ENCODE measurements at regions not wholly inside any gene's neighbourhood (a gene's known extent, or its start where the extent isn't known, plus 50 kb on each side); places are given as distances from the start of the nearest gene placed in this dataset.

- peaks cover 0 to 12% (median 0%) of the 10 kb centered on the region in 8 donors for H3K9me3 ChIP-seq
- no peaks in the 10 kb centered on the region for H3K4me1 ChIP-seq
- H3K4me3 ChIP-seq, result no peak overlapping the region
- no peaks in the 10 kb centered on the region for H3K27me3 ChIP-seq (replicated peaks in 1 of 7)
- TF ChIP-seq POLR2A (IDR thresholded peaks at IDR 0.05), result no peak
- no peak for TF ChIP-seq CTCF (IDR thresholded peaks at IDR 0.05 in 8 of 11, conservative IDR thresholded peaks at IDR 0.05 in 3 of 11)
- no peak for TF ChIP-seq POLR2AphosphoS5 (IDR thresholded peaks at IDR 0.05)
- DNase-seq, result no peak
- H3K36me3 ChIP-seq, result no peaks in the 10 kb centered on the region
- no peak overlapping the region for H3K27ac ChIP-seq
- intact Hi-C loops (cut with DNase I; ENCODE audit: low total_unique reads), result no loop called here
- WGBS, 5 donors, result 78 to 87% (median 84%) methylated on average over 5 of the region's 5 CpGs
Measured at GRCh38 chr5:12780536-12780935, 876.3 kb upstream of the CTNND2 start.

GRCh38 chr5:12777342-12777741 lies 873.1 kb upstream of the CTNND2 start:
- DNase-seq, result no peak
- intact Hi-C loops (cut with DNase I; ENCODE audit: low total_unique reads), result no loop called here
- TF ChIP-seq POLR2AphosphoS5 (IDR thresholded peaks at IDR 0.05), result no peak
- no peak for TF ChIP-seq CTCF (IDR thresholded peaks at IDR 0.05 in 8 of 11, conservative IDR thresholded peaks at IDR 0.05 in 3 of 11)
- no peak for TF ChIP-seq POLR2A (IDR thresholded peaks at IDR 0.05)
- Histone ChIP-seq H3K27me3 (replicated peaks in 1 of 7) (no peaks in the 10 kb centered on the region), H3K4me1 (no peaks in the 10 kb centered on the region), H3K27ac (no peak overlapping the region), H3K4me3 (no peak overlapping the region), H3K9me3 (peaks cover 0 to 5% (median 0%) of the 10 kb centered on the region in 8 donors), H3K36me3 (no peaks in the 10 kb centered on the region)
- WGBS, 5 donors, result 84 to 96% (median 91%) methylated on average over 3 of the region's 3 CpGs

- Histone ChIP-seq H3K36me3 (no peaks in the 10 kb centered on the region), H3K4me1 (no peaks in the 10 kb centered on the region), H3K4me3 (no peak overlapping the region), H3K27me3 (replicated peaks in 1 of 7) (no peaks in the 10 kb centered on the region), H3K9me3 (peaks cover 0 to 13% (median 0%) of the 10 kb centered on the region in 8 donors), H3K27ac (no peak overlapping the region)
- TF ChIP-seq POLR2AphosphoS5 (IDR thresholded peaks at IDR 0.05), result no peak
- DNase-seq, result no peak
- intact Hi-C loops (cut with DNase I; ENCODE audit: low total_unique reads), result no loop called here
- WGBS, 5 donors, result 82 to 91% (median 85%) methylated on average over 4 of the region's 4 CpGs
Measured at GRCh38 chr5:12772276-12772675, 868.0 kb upstream of the CTNND2 start.

- WGBS, 5 donors, result 88 to 98% (median 95%) methylated on average over 2 of the region's 2 CpGs
- TF ChIP-seq POLR2AphosphoS5 (IDR thresholded peaks at IDR 0.05) (no peak), CTCF (IDR thresholded peaks at IDR 0.05 in 8 of 11, conservative IDR thresholded peaks at IDR 0.05 in 3 of 11) (no peak), POLR2A (IDR thresholded peaks at IDR 0.05) (no peak)
- Histone ChIP-seq H3K4me1 (no peaks in the 10 kb centered on the region), H3K9me3 (peaks cover 0 to 6% (median 0%) of the 10 kb centered on the region in 8 donors), H3K36me3 (no peaks in the 10 kb centered on the region), H3K27ac (no peak overlapping the region), H3K4me3 (no peak overlapping the region), H3K27me3 (replicated peaks in 1 of 7) (no peaks in the 10 kb centered on the region)
- intact Hi-C loops (cut with DNase I; ENCODE audit: low total_unique reads), result no loop called here
- DNase-seq, result no peak
Measured at GRCh38 chr5:12759377-12759776, 855.1 kb upstream of the CTNND2 start.

GRCh38 chr5:12757035-12757434 lies 852.8 kb upstream of the CTNND2 start:
- TF ChIP-seq POLR2AphosphoS5 (IDR thresholded peaks at IDR 0.05) (no peak), CTCF (IDR thresholded peaks at IDR 0.05 in 8 of 11, conservative IDR thresholded peaks at IDR 0.05 in 3 of 11) (no peak), POLR2A (IDR thresholded peaks at IDR 0.05) (no peak)
- DNase-seq, result no peak
- H3K36me3 ChIP-seq, result no peaks in the 10 kb centered on the region
- intact Hi-C loops (cut with DNase I; ENCODE audit: low total_unique reads), result no loop called here
- H3K9me3 ChIP-seq, result peaks cover 0 to 9% (median 0%) of the 10 kb centered on the region in 8 donors
- H3K4me1 ChIP-seq, result no peaks in the 10 kb centered on the region
- H3K27me3 ChIP-seq (replicated peaks in 1 of 7), result no peaks in the 10 kb centered on the region
- H3K4me3 ChIP-seq, result no peak overlapping the region
- no peak overlapping the region for H3K27ac ChIP-seq
